Upper lobe of left lung (tissue), 4 donors: ENCODE measurements at regions not wholly inside any gene's neighbourhood (a gene's known extent, or its start where the extent isn't known, plus 50 kb on each side); places are given as distances from the start of the nearest gene placed in this dataset.

Source experiments
- EP300 ChIP-seq, 4 donors: sonication (generic); formaldehyde crosslinking; IDR thresholded peaks; one replicate each; pipeline ENCODE4 v1.5.1; 2017; ENCODE audit warnings: antibody characterized with exemption in 4 of 4, control low read depth in 2 of 4
- POLR2AphosphoS5 ChIP-seq, 2 donors: sonication (generic); formaldehyde crosslinking; IDR thresholded peaks; one replicate each; pipeline ENCODE4 v1.5.1; 2017; ENCODE audit warnings: antibody characterized with exemption in 2 of 2
- TF ChIP-seq, protein P1 (sequence below), 6 experiments: fragments of 450-650 bp in 4 of 6; fragments of 200-600 bp in 2 of 6; sonication (generic) in 2 of 6; IDR thresholded peaks; one replicate each; pipeline ENCODE4 v1.5.1; 2016 to 2019; ENCODE audit warnings: antibody characterized with exemption in 6 of 6

DNA sequence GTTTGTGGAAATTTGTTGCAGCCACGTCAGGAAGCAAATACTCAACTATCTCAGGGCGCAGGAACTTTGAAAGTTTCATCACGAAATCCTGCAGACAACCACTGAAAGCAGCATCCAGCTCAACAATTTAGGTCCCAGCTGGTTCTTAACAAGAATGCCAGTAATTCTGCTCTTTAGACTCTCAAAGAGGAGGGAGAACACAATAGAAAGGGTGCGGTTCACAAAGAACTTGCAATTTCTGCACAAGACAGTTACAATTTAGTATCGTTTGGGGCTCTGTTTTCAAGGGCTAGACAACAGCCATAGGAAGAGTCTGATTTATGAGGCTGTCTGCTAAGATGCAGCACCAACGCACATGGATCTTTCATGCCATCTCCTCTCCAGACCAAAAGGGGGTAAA is 223.1 kb downstream of the FGFR2 start:
- TF ChIP-seq EP300 (IDR thresholded peaks at IDR 0.05) (no peak), POLR2AphosphoS5 (IDR thresholded peaks at IDR 0.05) (no peak)
- TF ChIP-seq, protein P1, sequence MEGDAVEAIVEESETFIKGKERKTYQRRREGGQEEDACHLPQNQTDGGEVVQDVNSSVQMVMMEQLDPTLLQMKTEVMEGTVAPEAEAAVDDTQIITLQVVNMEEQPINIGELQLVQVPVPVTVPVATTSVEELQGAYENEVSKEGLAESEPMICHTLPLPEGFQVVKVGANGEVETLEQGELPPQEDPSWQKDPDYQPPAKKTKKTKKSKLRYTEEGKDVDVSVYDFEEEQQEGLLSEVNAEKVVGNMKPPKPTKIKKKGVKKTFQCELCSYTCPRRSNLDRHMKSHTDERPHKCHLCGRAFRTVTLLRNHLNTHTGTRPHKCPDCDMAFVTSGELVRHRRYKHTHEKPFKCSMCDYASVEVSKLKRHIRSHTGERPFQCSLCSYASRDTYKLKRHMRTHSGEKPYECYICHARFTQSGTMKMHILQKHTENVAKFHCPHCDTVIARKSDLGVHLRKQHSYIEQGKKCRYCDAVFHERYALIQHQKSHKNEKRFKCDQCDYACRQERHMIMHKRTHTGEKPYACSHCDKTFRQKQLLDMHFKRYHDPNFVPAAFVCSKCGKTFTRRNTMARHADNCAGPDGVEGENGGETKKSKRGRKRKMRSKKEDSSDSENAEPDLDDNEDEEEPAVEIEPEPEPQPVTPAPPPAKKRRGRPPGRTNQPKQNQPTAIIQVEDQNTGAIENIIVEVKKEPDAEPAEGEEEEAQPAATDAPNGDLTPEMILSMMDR (IDR thresholded peaks at IDR 0.05), result no peak
